ENCODE measurements at regions not wholly inside any gene's neighbourhood (a gene's known extent, or its start where the extent isn't known, plus 50 kb on each side); places are given as distances from the start of the nearest gene placed in this dataset.

- TF ChIP-seq NR2C2 (IDR thresholded peaks at IDR 0.05; ENCODE audit: borderline replicate concordance, control insufficient read depth, insufficient read length, low read depth), result no peak
- TF ChIP-seq POLR2A (IDR thresholded peaks at IDR 0.05; ENCODE audit: low read depth, low read length), result no peak
- no peak for TF ChIP-seq SKIL (IDR thresholded peaks at IDR 0.05; ENCODE audit: low read depth, poor library complexity, severe bottlenecking)
- TF ChIP-seq MYC (IDR thresholded peaks at IDR 0.05; ENCODE audit: insufficient read depth, insufficient read length, insufficient replicate concordance, low read length, severe bottlenecking), result no peak
- no peak for TF ChIP-seq NR2C1 (IDR thresholded peaks at IDR 0.05)
- no peak for TF ChIP-seq GATAD2B (conservative IDR thresholded peaks at IDR 0.05; ENCODE audit: low read depth)
- TF ChIP-seq GABPA (IDR thresholded peaks at IDR 0.05; ENCODE audit: low read depth), result no peak
- TF ChIP-seq NFYB (IDR thresholded peaks at IDR 0.05; ENCODE audit: insufficient read depth, low read depth, low read length), result no peak
- no peak for TF ChIP-seq POLR2AphosphoS5 (IDR thresholded peaks at IDR 0.05; ENCODE audit: low read length)
- no peak for TF ChIP-seq EZH2 (IDR thresholded peaks at IDR 0.05; ENCODE audit: borderline replicate concordance, control insufficient read depth, low read depth, low read length)
Measured at GRCh38 chr5:96247097-96247701, 185.8 kb downstream of the PCSK1 start.
